ENCODE measurements at regions not wholly inside any gene's neighbourhood (a gene's known extent, or its start where the extent isn't known, plus 50 kb on each side); places are given as distances from the start of the nearest gene placed in this dataset.

DNA sequence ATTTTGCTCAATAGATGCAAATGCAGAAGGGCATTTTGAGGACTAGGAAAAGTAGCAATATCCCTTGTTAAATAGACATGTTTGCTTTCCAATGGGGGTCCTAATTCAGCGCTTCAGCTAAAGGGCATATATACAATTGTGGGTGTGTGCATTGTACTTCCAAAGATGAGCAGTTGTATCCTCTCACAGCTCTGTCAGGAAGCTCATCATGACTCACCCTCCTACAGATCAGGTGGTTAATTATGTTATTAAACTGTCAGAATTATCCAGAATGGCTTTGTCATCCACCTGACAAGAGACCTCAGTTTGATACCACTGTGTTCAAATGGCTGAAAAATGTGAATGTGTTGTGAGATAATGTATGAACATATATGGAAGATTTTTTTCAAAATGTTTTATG is 252.2 kb upstream of the MTNR1B start:
- Histone ChIP-seq H3K79me2 (ENCODE audit: low read depth) (no peaks in the 10 kb centered on the region), H3K4me1 (peaks cover 24% of the 10 kb centered on the region), H3F3A (ENCODE audit: low read depth) (no peaks in the 10 kb centered on the region), H3K4me2 (no peak overlapping the region), H2AFZ (replicated peaks) (no peak overlapping the region), H3K9me3 (ENCODE audit: low read depth) (no peaks in the 10 kb centered on the region), H3K36me3 (no peaks in the 10 kb centered on the region), H3K27me3 (no peaks in the 10 kb centered on the region), H3K9ac (no peak overlapping the region), H4K20me1 (ENCODE audit: low read depth) (no peaks in the 10 kb centered on the region), H3K4me3 (no peak overlapping the region), H3K27ac (no peak overlapping the region)
- H3K4me1 Mint-ChIP-seq, result peaks cover 14% of the 10 kb centered on the region
- DNase-seq (ENCODE audit: low spot score), result no peak
- peaks cover 8% of the 10 kb centered on the region for H3K9me3 Mint-ChIP-seq
- H3K4me3 Mint-ChIP-seq, result no peak overlapping the region
- H3K36me3 Mint-ChIP-seq, result peaks cover 6% of the 10 kb centered on the region
- TF ChIP-seq, protein P1, sequence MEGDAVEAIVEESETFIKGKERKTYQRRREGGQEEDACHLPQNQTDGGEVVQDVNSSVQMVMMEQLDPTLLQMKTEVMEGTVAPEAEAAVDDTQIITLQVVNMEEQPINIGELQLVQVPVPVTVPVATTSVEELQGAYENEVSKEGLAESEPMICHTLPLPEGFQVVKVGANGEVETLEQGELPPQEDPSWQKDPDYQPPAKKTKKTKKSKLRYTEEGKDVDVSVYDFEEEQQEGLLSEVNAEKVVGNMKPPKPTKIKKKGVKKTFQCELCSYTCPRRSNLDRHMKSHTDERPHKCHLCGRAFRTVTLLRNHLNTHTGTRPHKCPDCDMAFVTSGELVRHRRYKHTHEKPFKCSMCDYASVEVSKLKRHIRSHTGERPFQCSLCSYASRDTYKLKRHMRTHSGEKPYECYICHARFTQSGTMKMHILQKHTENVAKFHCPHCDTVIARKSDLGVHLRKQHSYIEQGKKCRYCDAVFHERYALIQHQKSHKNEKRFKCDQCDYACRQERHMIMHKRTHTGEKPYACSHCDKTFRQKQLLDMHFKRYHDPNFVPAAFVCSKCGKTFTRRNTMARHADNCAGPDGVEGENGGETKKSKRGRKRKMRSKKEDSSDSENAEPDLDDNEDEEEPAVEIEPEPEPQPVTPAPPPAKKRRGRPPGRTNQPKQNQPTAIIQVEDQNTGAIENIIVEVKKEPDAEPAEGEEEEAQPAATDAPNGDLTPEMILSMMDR (IDR thresholded peaks at IDR 0.05), result no peak
- TF ChIP-seq EZH2 (IDR thresholded peaks at IDR 0.05) (no peak), EZH2phosphoT487 (IDR thresholded peaks at IDR 0.05) (no peak)
- no peaks in the 10 kb centered on the region for H3K27me3 Mint-ChIP-seq (ENCODE audit: insufficient read depth, low read depth)
- no peak overlapping the region for H3K27ac Mint-ChIP-seq

DNA sequence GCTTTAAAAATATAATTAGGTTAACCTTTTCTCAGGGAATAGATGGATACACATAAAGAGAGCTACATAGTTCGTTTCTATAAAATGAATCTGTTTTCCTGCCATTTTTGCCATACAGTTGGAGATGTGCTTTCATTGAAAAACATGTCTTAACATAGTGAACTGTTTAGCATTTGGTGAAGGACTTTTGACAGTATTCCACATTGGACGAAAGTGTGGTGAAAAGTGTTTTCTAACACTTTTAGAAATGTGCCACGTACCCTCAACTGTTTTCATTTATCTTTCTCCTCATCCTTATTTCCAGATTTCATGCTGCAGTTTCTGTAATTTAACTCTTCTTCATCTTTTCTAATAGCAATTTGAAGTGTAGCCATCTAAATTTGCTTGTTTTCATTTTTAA is 249.1 kb upstream of the MTNR1B start:
- peaks cover 2% of the 10 kb centered on the region for H3K27me3 Mint-ChIP-seq (ENCODE audit: insufficient read depth, low read depth)
- peaks cover 14% of the 10 kb centered on the region for H3K36me3 Mint-ChIP-seq
- no peaks in the 10 kb centered on the region for H4K20me1 ChIP-seq (ENCODE audit: low read depth)
- no peak overlapping the region for H3K4me3 Mint-ChIP-seq
- H3K27me3 ChIP-seq, result no peaks in the 10 kb centered on the region
- H3K9me3 Mint-ChIP-seq, result peaks cover 13% of the 10 kb centered on the region
- H3K4me1 ChIP-seq, result peaks cover 4% of the 10 kb centered on the region
- peaks cover 5% of the 10 kb centered on the region for H3K4me1 Mint-ChIP-seq
- H3K36me3 ChIP-seq, result no peaks in the 10 kb centered on the region
- TF ChIP-seq EZH2 (IDR thresholded peaks at IDR 0.05), result no peak
- TF ChIP-seq EZH2phosphoT487 (IDR thresholded peaks at IDR 0.05), result no peak
- TF ChIP-seq, protein P1 (IDR thresholded peaks at IDR 0.05), result no peak
- no peak for DNase-seq (ENCODE audit: low spot score)
- H3K9ac ChIP-seq, result no peak overlapping the region
- no peaks in the 10 kb centered on the region for H3F3A ChIP-seq (ENCODE audit: low read depth)
- no peak overlapping the region for H3K4me3 ChIP-seq
- no peak overlapping the region for H3K4me2 ChIP-seq
- no peaks in the 10 kb centered on the region for H3K9me3 ChIP-seq (ENCODE audit: low read depth)
- no peak overlapping the region for H3K27ac ChIP-seq
- no peak overlapping the region for H3K27ac Mint-ChIP-seq
- no peak overlapping the region for H2AFZ ChIP-seq (replicated peaks)
- no peaks in the 10 kb centered on the region for H3K79me2 ChIP-seq (ENCODE audit: low read depth)

DNA sequence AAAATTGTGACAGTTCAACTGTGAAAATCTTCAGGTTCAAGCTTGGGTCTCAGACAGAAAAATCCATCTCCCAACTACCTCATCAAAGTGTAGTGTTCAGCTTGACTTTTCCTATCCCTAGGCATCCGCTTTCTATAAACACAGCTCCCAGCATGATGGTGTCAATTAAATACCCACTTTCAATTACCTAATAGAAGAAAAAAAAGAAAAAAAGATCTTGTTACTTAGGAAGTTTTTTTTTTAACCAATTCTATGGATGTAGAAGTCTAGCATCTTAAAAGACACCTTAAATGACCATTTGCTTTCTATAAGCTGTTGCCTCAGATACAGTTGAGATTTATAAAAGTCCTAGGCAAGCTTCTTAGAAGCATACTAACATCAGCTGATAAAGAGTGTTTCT is 244.1 kb upstream of the MTNR1B start:
- DNase-seq (ENCODE audit: low spot score), result no peak
- Histone ChIP-seq H3K27ac (no peak overlapping the region), H2AFZ (replicated peaks) (no peak overlapping the region), H3K9me3 (ENCODE audit: low read depth) (no peaks in the 10 kb centered on the region), H3K4me1 (peaks cover 8% of the 10 kb centered on the region), H3F3A (ENCODE audit: low read depth) (no peaks in the 10 kb centered on the region), H4K20me1 (ENCODE audit: low read depth) (no peaks in the 10 kb centered on the region), H3K4me2 (no peak overlapping the region), H3K4me3 (no peak overlapping the region), H3K36me3 (no peaks in the 10 kb centered on the region), H3K27me3 (no peaks in the 10 kb centered on the region), H3K79me2 (ENCODE audit: low read depth) (no peaks in the 10 kb centered on the region), H3K9ac (no peak overlapping the region)
- H3K27me3 Mint-ChIP-seq (ENCODE audit: insufficient read depth, low read depth), result peaks cover 2% of the 10 kb centered on the region
- no peak overlapping the region for H3K27ac Mint-ChIP-seq
- H3K9me3 Mint-ChIP-seq, result peaks cover 13% of the 10 kb centered on the region
- H3K36me3 Mint-ChIP-seq, result peaks cover 15% of the 10 kb centered on the region
- no peak overlapping the region for H3K4me3 Mint-ChIP-seq
- no peak for TF ChIP-seq EZH2 (IDR thresholded peaks at IDR 0.05)
- no peak for TF ChIP-seq EZH2phosphoT487 (IDR thresholded peaks at IDR 0.05)
- TF ChIP-seq, protein P1 (IDR thresholded peaks at IDR 0.05), result no peak
- H3K4me1 Mint-ChIP-seq, result peaks cover 8% of the 10 kb centered on the region
